Left lobe of liver (tissue), 2 donors: ENCODE measurements at regions not wholly inside any gene's neighbourhood (a gene's known extent, or its start where the extent isn't known, plus 50 kb on each side); places are given as distances from the start of the nearest gene placed in this dataset.

Experiments
- ATAC-seq: fragments of 200-7000 bp; cut with Tn5 transposase; one replicate; pipeline ENCODE4 v1.9.1; 2020; ENCODE audit warnings: mild to moderate bottlenecking, moderate library complexity
- DNase-seq: peaks from one replicate; pipeline ENCODE4 v3.0.0-alpha.2; 2020; ENCODE audit warnings: low spot score
- donor health status: DM: no; HTN: no; CAD: no; lungs with moderate emphysema.
- donor health status: DM: no; HTN: yes; CAD: no.

- DNase-seq (no peak), ATAC-seq (no peak)
These were observed 49.7 kb downstream of the CYRIA start for GRCh38 chr2:16615687-16616615.

DNA sequence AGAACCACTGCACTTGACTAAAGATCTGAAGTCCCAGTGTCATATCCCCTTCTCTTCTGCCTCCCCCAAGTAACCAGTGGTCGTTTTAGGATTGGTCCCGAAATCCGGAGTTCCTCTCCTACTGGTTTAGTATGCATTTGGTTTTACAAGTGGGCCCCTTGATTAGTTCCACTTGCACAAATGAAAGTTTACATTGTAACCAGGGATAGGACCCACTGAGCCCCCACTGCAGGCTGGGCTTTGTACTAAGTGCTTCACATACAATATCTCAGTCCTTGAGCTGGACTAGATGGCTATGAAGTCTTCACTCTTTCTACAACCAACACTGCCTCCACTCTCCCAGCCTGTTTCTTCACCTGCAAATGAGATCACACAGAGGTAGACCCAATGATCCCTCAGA is 50.4 kb downstream of the CYRIA start:
- no peak for DNase-seq
- no peak for ATAC-seq

- no peak for DNase-seq
- peak; percentile 37 for ATAC-seq
These were observed 51.2 kb downstream of the CYRIA start for GRCh38 chr2:16614314-16614860.

DNA sequence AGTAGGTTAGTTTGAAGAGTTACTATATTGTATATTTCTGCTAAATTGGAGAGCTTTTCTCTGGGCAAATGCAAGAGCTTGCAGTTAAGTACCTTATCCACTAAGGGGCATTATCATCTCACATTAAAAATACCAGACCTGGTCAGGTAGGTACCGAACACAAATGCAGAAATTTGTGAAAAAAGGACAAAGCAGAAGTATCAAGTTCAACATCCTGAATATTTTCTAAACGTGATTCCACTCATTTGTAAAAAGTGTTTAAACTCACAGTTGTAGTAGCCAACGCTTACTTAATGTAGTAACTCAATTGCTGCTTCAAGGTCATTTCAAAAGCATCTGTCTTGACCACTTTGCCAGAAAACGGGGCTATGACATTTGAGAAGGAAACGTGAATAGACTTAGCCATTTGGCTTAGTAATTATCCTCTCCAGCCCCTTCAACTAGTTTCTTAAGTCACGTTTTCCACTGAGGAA is 52.1 kb downstream of the CYRIA start:
- ATAC-seq, result peak; percentile 42
- DNase-seq, result no peak

- no peak for ATAC-seq
- DNase-seq, result no peak
These were observed 53.1 kb downstream of the CYRIA start for GRCh38 chr2:16612490-16612889.

- ATAC-seq (no peak), DNase-seq (no peak)
These were observed 55.8 kb downstream of the CYRIA start for GRCh38 chr2:16609786-16610185.

DNA sequence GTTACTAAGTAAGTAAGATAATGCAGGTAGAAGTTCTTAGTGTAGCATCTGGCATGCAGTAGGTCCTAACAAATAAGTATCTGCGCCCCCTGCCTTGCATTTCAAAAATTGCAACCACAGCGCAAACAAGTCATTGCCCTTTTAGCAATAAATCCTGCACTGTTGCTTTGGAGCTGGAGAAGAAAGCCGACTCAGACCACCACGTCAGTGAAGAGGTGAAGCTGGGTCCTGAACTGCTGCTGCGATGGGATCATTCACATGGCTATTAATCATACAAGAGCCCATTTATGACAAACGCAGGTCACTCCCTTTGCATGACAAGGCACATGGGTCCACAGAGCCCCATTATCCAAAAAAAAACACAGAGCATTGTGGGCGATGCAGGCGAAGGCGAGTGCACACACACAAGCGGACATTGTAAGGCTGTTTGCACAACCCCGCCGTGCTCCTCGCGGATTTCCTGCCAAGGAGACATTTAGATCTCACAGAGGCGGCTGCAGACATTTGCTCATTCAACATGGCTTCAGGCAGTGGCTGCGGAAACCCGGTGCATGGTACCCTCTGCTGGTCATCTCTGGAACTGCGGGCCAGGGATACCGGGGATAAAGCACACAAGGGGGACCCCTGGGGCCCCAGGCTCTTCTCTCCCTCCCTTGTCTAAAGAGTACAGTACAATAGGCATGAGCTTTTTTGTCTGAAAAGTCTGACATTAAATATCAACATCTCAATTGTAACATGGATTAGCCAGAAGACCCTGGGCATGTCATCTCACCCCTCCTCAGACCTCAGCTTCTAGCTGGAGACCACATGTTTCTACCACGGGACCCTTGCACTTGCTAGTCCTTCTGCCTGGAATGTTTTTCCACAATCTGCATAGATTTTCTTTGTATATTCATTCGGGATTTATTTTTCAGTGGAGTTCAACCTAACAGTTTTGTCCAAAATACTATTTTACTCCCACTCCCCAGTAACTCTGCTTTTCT is 56.7 kb downstream of the CYRIA start:
- ATAC-seq, result peak; percentile 97

GRCh38 chr2:16607301-16607700 is 58.3 kb downstream of the CYRIA start:
- ATAC-seq (no peak), DNase-seq (no peak)

More for the DNA sequence above, 56.7 kb downstream of the CYRIA start:
- peak; percentile 83 for DNase-seq

DNA sequence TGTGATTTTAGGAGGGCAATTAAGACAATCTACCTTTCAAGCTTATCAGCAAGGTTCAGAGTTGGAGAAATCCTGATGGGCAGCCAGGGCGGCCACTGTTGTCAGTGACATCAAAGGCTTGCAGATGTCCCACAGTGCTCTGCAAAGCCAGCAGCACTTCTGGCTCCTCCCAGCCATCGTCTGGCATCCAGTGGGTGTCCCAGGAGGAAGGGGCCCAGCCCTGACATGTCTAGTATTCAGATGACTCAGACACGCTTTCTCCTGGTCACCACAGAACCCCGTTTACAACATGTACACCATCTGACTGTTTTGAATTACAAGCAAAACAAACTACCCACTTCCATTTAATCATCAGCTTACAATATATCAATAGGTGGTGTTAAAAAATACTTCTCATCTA is 61.4 kb downstream of the CYRIA start:
- ATAC-seq (no peak), DNase-seq (no peak)

- no peak for ATAC-seq
- DNase-seq, result no peak
These were observed 74.2 kb downstream of the CYRIA start for GRCh38 chr2:16591370-16591933.

GRCh38 chr2:16589465-16589864 is 76.2 kb downstream of the CYRIA start:
- DNase-seq (no peak), ATAC-seq (no peak)

DNA sequence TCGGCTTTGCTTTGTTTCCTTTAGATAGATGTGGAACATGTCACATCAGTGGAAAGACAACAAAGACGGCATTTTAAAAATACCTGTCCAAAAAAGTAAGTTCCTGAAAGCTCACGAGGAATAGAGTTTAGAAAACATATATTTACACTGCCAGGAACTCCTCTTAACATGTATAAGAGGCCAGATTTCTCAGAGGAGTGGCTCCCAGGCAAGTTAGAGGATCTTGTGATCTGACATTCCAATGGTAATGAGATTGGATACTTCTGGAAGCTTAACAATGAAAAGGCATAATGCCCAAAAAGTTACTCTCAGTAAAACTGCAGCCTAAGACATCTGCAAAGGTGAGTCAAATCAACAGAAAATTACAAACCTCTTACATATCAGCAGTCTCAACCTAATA is 77.1 kb downstream of the CYRIA start:
- DNase-seq (no peak), ATAC-seq (no peak)

GRCh38 chr2:16587601-16588000 is 78.0 kb downstream of the CYRIA start:
- no peak for ATAC-seq
- no peak for DNase-seq

GRCh38 chr2:16584824-16585540 is 80.7 kb downstream of the CYRIA start:
- DNase-seq (no peak), ATAC-seq (no peak)

- DNase-seq (no peak), ATAC-seq (no peak)
These were observed 81.5 kb downstream of the CYRIA start for GRCh38 chr2:16584084-16584483.

DNA sequence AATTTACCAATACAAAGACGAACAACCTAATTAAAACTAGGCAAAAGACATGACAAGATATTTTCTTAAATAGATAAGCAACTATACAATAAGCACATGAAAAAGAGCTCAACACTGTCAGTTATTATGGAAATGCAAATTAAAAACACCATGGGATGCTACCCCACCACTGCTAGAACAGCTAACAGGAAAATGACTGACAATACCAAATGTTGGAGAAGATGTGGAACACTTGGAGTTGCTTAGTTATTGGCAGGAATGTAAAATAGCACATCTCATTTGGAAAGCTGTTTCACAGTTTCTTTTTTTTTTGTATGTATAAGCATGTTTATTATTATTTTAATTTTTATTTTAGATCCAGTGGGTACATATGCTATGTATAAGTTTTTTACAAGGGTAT is 84.4 kb downstream of the CYRIA start:
- ATAC-seq, result no peak
- no peak for DNase-seq

DNA sequence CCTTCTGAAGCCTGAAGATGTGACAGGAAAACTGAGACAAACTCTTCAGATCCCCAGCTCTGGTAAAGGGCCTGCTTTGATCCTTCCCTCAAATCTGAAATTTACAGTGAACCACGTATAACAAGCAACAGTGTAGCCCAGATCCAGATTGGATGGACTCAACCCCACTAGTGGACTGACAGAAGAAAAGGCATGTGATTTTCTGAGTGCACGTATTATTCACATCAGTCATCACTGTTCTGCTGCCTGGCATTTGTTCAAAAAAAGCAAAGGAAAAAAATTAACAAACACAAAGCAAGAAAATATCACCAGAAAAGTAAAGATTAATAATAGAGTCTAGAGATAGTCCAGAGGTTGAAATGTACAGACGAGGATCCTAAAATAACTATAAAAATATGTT is 87.6 kb downstream of the CYRIA start:
- ATAC-seq, result no peak
- no peak for DNase-seq

- DNase-seq, result no peak
- no peak for ATAC-seq
These were observed 95.1 kb downstream of the CYRIA start for GRCh38 chr2:16570516-16570915.

GRCh38 chr2:16568998-16569784 is 96.4 kb downstream of the CYRIA start:
- no peak for ATAC-seq
- no peak for DNase-seq
